AG10803 (cell line): ENCODE measurements at regions not wholly inside any gene's neighbourhood (a gene's known extent, or its start where the extent isn't known, plus 50 kb on each side); places are given as distances from the start of the nearest gene placed in this dataset.
"Not testable (repeated sequence)": the region's sequence is repeated elsewhere in the genome, so short reads cannot be mapped to it uniquely, and the experiment has no call there.

Source experiments
- DNase-seq: peaks from one replicate; pipeline ENCODE4 v3.0.0; 2010; ENCODE audit warnings: low read depth
- H3K4me3 ChIP-seq: 2 replicates; pipeline ENCODE4 v1.5.1; 2011; ENCODE audit warnings: mild to moderate bottlenecking, low read length, control low read depth
- TF ChIP-seq, protein P1 (sequence below): conservative IDR thresholded peaks from 2 replicates; pipeline ENCODE4 v1.5.1; 2011; ENCODE audit warnings: mild to moderate bottlenecking, low read length, control low read depth, inconsistent platforms

- DNase-seq: no peak
- no peak overlapping the region for H3K4me3 ChIP-seq
- TF ChIP-seq, protein P1, sequence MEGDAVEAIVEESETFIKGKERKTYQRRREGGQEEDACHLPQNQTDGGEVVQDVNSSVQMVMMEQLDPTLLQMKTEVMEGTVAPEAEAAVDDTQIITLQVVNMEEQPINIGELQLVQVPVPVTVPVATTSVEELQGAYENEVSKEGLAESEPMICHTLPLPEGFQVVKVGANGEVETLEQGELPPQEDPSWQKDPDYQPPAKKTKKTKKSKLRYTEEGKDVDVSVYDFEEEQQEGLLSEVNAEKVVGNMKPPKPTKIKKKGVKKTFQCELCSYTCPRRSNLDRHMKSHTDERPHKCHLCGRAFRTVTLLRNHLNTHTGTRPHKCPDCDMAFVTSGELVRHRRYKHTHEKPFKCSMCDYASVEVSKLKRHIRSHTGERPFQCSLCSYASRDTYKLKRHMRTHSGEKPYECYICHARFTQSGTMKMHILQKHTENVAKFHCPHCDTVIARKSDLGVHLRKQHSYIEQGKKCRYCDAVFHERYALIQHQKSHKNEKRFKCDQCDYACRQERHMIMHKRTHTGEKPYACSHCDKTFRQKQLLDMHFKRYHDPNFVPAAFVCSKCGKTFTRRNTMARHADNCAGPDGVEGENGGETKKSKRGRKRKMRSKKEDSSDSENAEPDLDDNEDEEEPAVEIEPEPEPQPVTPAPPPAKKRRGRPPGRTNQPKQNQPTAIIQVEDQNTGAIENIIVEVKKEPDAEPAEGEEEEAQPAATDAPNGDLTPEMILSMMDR: no peak
Measured at GRCh38 chr22:48920776-48921241, 906.9 kb downstream of the BRD1 start.

GRCh38 chr22:48919851-48920589 lies 907.7 kb downstream of the BRD1 start:
- no peak overlapping the region for H3K4me3 ChIP-seq
- no peak for DNase-seq
- TF ChIP-seq, protein P1: no peak

DNA sequence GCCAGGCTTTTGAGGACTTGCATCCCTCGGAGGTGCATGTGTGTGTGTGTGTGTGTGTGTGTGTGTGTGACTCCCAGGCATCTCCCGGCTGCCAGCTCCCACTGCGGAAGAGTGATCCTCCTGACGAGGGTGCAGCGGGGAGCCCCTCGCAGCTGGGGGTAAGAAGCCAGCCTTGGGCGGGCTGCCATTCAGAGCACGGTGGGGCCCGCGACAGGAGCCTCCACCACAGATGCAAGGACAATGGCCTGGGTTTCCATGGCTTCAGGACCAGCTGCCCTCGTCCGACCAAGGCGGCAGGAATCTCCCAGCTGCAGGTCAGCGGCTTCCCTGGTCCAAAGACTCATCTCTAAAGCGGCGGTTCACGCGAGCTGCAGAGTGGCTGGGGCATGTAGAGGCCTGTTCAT lies 908.5 kb downstream of the BRD1 start:
- DNase-seq: no peak
- TF ChIP-seq, protein P1: no peak
- H3K4me3 ChIP-seq: no peak overlapping the region

- no peak overlapping the region for H3K4me3 ChIP-seq
- no peak for DNase-seq
- TF ChIP-seq, protein P1: no peak
Measured at GRCh38 chr22:48918585-48919186, 909.0 kb downstream of the BRD1 start.

- DNase-seq, H3K4me3 ChIP-seq: not testable (repeated sequence)
Measured at GRCh38 chr22:48912356-48913066, 915.2 kb downstream of the BRD1 start.

DNA sequence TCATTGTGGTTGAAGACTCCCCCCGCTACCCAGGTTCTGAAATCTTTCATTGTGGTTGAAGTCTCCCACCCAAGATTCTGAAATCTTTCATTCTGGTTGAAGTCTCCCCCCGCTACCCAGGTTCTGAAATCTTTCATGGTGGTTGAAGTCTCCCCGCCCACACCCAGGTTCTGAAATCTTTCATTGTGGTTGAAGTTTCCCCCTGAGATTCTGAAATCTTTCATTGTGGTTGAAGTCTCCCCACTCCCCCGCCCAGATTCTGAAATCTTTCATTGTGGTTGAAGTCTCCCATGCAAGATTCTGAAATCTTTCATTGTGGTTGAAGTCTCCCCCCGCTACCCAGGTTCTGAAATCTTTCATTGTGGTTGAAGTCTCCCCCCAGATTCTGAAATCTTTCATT lies 916.0 kb downstream of the BRD1 start:
- not testable (repeated sequence) for H3K4me3 ChIP-seq, DNase-seq

- not testable (repeated sequence) for H3K4me3 ChIP-seq, DNase-seq
Measured at GRCh38 chr22:48911067-48911466, 916.6 kb downstream of the BRD1 start.

DNA sequence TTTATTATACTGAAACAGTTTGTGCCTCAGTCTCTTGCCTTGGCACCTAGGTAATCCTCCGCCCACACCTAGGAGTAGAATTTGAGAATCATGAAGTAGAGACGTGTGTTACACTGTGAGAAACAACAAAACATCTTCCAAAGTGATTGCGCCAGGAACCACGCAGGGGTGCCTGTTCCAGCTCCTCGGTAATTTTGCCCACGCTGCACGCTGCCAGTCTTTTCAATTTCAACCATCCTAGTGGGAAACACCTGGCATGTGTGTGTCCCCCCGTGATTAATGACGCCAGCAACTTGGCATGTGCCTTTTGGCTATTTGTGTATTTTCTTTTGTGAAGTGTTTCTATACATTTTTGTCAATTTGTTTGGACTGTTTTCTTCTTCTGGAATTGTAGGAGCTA lies 919.1 kb downstream of the BRD1 start:
- DNase-seq: no peak
- TF ChIP-seq, protein P1: no peak
- H3K4me3 ChIP-seq: no peak overlapping the region
